ENCODE measurements at regions not wholly inside any gene's neighbourhood (a gene's known extent, or its start where the extent isn't known, plus 50 kb on each side); places are given as distances from the start of the nearest gene placed in this dataset.

GRCh38 chrX:113369056-113369455 lies 528.4 kb upstream of the AMOT start:
- TF ChIP-seq, protein P1, sequence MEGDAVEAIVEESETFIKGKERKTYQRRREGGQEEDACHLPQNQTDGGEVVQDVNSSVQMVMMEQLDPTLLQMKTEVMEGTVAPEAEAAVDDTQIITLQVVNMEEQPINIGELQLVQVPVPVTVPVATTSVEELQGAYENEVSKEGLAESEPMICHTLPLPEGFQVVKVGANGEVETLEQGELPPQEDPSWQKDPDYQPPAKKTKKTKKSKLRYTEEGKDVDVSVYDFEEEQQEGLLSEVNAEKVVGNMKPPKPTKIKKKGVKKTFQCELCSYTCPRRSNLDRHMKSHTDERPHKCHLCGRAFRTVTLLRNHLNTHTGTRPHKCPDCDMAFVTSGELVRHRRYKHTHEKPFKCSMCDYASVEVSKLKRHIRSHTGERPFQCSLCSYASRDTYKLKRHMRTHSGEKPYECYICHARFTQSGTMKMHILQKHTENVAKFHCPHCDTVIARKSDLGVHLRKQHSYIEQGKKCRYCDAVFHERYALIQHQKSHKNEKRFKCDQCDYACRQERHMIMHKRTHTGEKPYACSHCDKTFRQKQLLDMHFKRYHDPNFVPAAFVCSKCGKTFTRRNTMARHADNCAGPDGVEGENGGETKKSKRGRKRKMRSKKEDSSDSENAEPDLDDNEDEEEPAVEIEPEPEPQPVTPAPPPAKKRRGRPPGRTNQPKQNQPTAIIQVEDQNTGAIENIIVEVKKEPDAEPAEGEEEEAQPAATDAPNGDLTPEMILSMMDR (conservative IDR thresholded peaks at IDR 0.05), result no peak
- no peak overlapping the region for H3K4me3 Mint-ChIP-seq
- no peaks in the 10 kb centered on the region for H3K27me3 Mint-ChIP-seq (ENCODE audit: low read depth)
- H3K36me3 Mint-ChIP-seq (ENCODE audit: low read depth), result peaks cover 3% of the 10 kb centered on the region
- no peak overlapping the region for H3K27ac Mint-ChIP-seq (ENCODE audit: unreplicated experiment)
- DNase-seq (ENCODE audit: low read depth, low spot score), result no peak
- no peaks in the 10 kb centered on the region for H3K9me3 Mint-ChIP-seq
- H3K4me1 Mint-ChIP-seq, result peaks cover 13% of the 10 kb centered on the region

DNA sequence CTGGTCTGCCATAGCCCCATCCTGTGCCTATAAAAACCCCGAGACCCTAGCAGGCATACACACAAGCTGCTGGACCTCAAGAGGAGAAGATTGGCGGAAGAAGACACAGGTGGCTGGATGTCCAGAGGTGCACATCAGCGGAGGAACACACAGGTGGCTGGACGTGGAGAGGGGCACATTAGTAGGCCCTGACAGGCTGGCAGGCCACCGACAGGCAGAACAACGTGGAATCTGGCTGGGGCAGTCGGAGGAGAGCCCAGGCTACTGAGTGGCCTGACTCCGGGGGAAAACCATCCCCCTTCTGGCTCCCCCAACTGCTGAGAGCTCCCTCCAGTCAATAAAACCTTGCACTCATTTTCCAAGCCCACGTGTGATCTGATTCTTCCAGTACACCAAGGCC lies 512.5 kb upstream of the AMOT start:
- peaks cover 2% of the 10 kb centered on the region for H3K9me3 Mint-ChIP-seq
- H3K27me3 Mint-ChIP-seq (ENCODE audit: low read depth), result no peaks in the 10 kb centered on the region
- H3K27ac Mint-ChIP-seq (ENCODE audit: unreplicated experiment), result no peak overlapping the region
- no peaks in the 10 kb centered on the region for H3K36me3 Mint-ChIP-seq (ENCODE audit: low read depth)
- H3K4me3 Mint-ChIP-seq, result no peak overlapping the region
- TF ChIP-seq, protein P1 (conservative IDR thresholded peaks at IDR 0.05), result no peak
- no peak for DNase-seq (ENCODE audit: low read depth, low spot score)
- H3K4me1 Mint-ChIP-seq, result peaks cover 7% of the 10 kb centered on the region

GRCh38 chrX:113330416-113330815 lies 489.8 kb upstream of the AMOT start:
- no peak for DNase-seq (ENCODE audit: low read depth, low spot score)
- Mint-ChIP-seq H3K4me1 (no peaks in the 10 kb centered on the region), H3K36me3 (ENCODE audit: low read depth) (no peaks in the 10 kb centered on the region), H3K27ac (ENCODE audit: unreplicated experiment) (no peak overlapping the region), H3K4me3 (no peak overlapping the region), H3K9me3 (peaks cover 4% of the 10 kb centered on the region), H3K27me3 (ENCODE audit: low read depth) (no peaks in the 10 kb centered on the region)
- TF ChIP-seq, protein P1 (conservative IDR thresholded peaks at IDR 0.05), result no peak

DNA sequence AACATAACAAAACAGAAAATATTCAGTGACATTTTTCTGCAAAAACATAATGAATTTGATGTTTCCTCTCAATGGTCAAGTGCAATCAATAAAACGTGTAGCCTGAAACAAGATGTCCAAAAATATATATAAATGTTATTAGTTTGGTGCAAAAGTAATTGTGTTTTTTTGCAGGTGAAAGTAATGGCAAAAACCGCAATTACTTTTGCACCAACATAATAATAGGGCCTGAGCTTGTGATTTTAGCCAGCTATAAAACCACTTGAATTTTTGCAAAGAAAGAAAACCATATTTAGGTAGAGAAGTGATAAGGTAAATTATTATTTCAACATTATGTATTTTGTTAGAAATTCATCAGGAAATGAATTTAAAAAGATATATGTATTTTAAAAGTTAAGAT lies 475.3 kb upstream of the AMOT start:
- no peak for DNase-seq (ENCODE audit: low read depth, low spot score)
- TF ChIP-seq, protein P1 (conservative IDR thresholded peaks at IDR 0.05), result no peak
- Mint-ChIP-seq H3K36me3 (ENCODE audit: low read depth) (no peaks in the 10 kb centered on the region), H3K4me1 (no peaks in the 10 kb centered on the region), H3K27ac (ENCODE audit: unreplicated experiment) (no peak overlapping the region), H3K9me3 (no peaks in the 10 kb centered on the region), H3K27me3 (ENCODE audit: low read depth) (no peaks in the 10 kb centered on the region), H3K4me3 (no peak overlapping the region)

GRCh38 chrX:113305496-113305895 lies 464.9 kb upstream of the AMOT start:
- H3K4me1 Mint-ChIP-seq, result no peaks in the 10 kb centered on the region
- H3K9me3 Mint-ChIP-seq, result peaks cover under 1% of the 10 kb centered on the region
- H3K4me3 Mint-ChIP-seq, result no peak overlapping the region
- TF ChIP-seq, protein P1 (conservative IDR thresholded peaks at IDR 0.05), result no peak
- no peak for DNase-seq (ENCODE audit: low read depth, low spot score)
- no peak overlapping the region for H3K27ac Mint-ChIP-seq (ENCODE audit: unreplicated experiment)
- no peaks in the 10 kb centered on the region for H3K27me3 Mint-ChIP-seq (ENCODE audit: low read depth)
- H3K36me3 Mint-ChIP-seq (ENCODE audit: low read depth), result no peaks in the 10 kb centered on the region

DNA sequence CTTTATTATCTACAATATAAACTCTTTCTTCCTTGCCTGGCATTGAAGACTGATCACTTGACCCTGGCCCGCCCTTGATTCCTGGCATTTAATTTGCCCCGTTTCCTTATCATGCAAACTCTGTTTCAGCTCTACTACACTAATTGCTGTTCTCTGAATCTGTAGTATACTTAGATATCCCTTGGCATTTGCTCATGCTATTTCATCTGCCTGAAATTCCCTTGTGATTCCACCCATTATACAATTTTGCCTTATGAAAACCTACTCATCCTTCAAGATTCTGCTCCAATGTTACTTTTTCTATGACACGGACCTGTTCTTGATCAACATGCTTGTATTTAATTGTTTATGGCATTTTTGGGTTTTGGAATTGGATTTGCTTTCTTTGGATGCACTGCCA lies 459.9 kb upstream of the AMOT start:
- TF ChIP-seq, protein P1 (conservative IDR thresholded peaks at IDR 0.05), result no peak
- no peak overlapping the region for H3K4me3 Mint-ChIP-seq
- no peak overlapping the region for H3K27ac Mint-ChIP-seq (ENCODE audit: unreplicated experiment)
- H3K36me3 Mint-ChIP-seq (ENCODE audit: low read depth), result peaks cover 4% of the 10 kb centered on the region
- DNase-seq (ENCODE audit: low read depth, low spot score), result no peak
- H3K27me3 Mint-ChIP-seq (ENCODE audit: low read depth), result no peaks in the 10 kb centered on the region
- H3K4me1 Mint-ChIP-seq, result no peaks in the 10 kb centered on the region
- H3K9me3 Mint-ChIP-seq, result peaks cover 6% of the 10 kb centered on the region

All from neural crest cell (in vitro differentiated cells).